Keratinocyte (primary cell): ENCODE measurements at regions not wholly inside any gene's neighbourhood (a gene's known extent, or its start where the extent isn't known, plus 50 kb on each side); places are given as distances from the start of the nearest gene placed in this dataset.

Experiments
- DNase-seq: peaks from one replicate; pipeline ENCODE4 v3.0.0-alpha.2; 2011; ENCODE audit warnings: low read depth, missing footprints, low spot score
- FAIRE-seq: peaks from 2 replicates; lab custom pipeline; 2011; peaks lifted over from hg19 to GRCh38; lab: Jason Lieb, UNC
- H2AFZ ChIP-seq: 2 replicates; pipeline ENCODE4 v1.6.0; 2012; ENCODE audit warnings: low read length, control low read depth, inconsistent platforms; ENCODE audit not compliant: control insufficient read depth
- H3K27ac ChIP-seq: 2 replicates; pipeline ENCODE4 v1.5.1; 2011; ENCODE audit warnings: low read length; ENCODE audit not compliant: control insufficient read depth, insufficient read depth
- H3K27me3 ChIP-seq: 3 replicates; pipeline ENCODE4 v1.6.0; 2011; ENCODE audit warnings: low read length; ENCODE audit not compliant: control insufficient read depth, insufficient read depth; ENCODE audit errors: extremely low read depth
- H3K36me3 ChIP-seq, 2 experiments: 2 replicates in 1 of 2; 3 replicates in 1 of 2; pipeline ENCODE4 v1.5.1; 2011; ENCODE audit warnings: low read length in 2 of 2, mild to moderate bottlenecking in 1 of 2; ENCODE audit not compliant: control insufficient read depth in 2 of 2, insufficient read depth in 2 of 2; ENCODE audit errors: extremely low read depth in 1 of 2
- H3K4me1 ChIP-seq: 3 replicates; pipeline ENCODE4 v1.5.1; 2011; ENCODE audit warnings: low read length; ENCODE audit not compliant: control insufficient read depth, insufficient read depth; ENCODE audit errors: extremely low read depth
- H3K4me2 ChIP-seq: 3 replicates; pipeline ENCODE4 v1.6.0; 2011; ENCODE audit warnings: low read depth, low read length; ENCODE audit not compliant: control insufficient read depth, insufficient read depth; ENCODE audit errors: extremely low read depth
- H3K4me3 ChIP-seq, 3 experiments: fragments of 200-600 bp in 1 of 3; sonication (generic) in 1 of 3; 2 replicates in 2 of 3; 3 replicates in 1 of 3; pipeline ENCODE4 v1.5.1; 2011 to 2016; ENCODE audit warnings: low read length in 3 of 3, mild to moderate bottlenecking in 3 of 3, control low read depth in 2 of 3, inconsistent platforms in 1 of 3, low read depth in 1 of 3, mixed read lengths in 1 of 3, mixed run types in 1 of 3, moderate library complexity in 1 of 3; ENCODE audit not compliant: control insufficient read depth in 2 of 3, insufficient read depth in 2 of 3; ENCODE audit errors: extremely low read depth in 1 of 3
- H3K79me2 ChIP-seq: 2 replicates; pipeline ENCODE4 v1.6.0; 2012; ENCODE audit warnings: low read length; ENCODE audit not compliant: control insufficient read depth, insufficient read depth
- H3K9ac ChIP-seq: 3 replicates; pipeline ENCODE4 v1.6.0; 2011; ENCODE audit warnings: low read length; ENCODE audit not compliant: control insufficient read depth, insufficient read depth; ENCODE audit errors: extremely low read depth
- H3K9me1 ChIP-seq: 3 replicates; pipeline ENCODE4 v1.6.0; 2011; ENCODE audit warnings: low read length; ENCODE audit not compliant: control insufficient read depth, insufficient read depth; ENCODE audit errors: extremely low read depth
- H3K9me3 ChIP-seq: 2 replicates; pipeline ENCODE4 v1.5.1; 2012; ENCODE audit warnings: low read depth, low read length; ENCODE audit not compliant: control insufficient read depth
- H4K20me1 ChIP-seq: 3 replicates; pipeline ENCODE4 v1.6.0; 2011; ENCODE audit warnings: low read length; ENCODE audit not compliant: control insufficient read depth, insufficient read depth; ENCODE audit errors: extremely low read depth
- EZH2 ChIP-seq: IDR thresholded peaks from one replicate; pipeline ENCODE4 v1.6.1; 2012; ENCODE audit warnings: inconsistent platforms, mild to moderate bottlenecking, low read length, moderate library complexity
- dilution Hi-C: fragments of 300-500 bp; cut with MboI; formaldehyde crosslinking; loops from one replicate; pipeline ENCODE4 v1.7.0; 2020; ENCODE audit warnings: low sequenced_read_pairs; ENCODE audit not compliant: extremely low pct_ligation_motif_present
- TF ChIP-seq, protein P1 (sequence below), 3 experiments: IDR thresholded peaks in 1 of 3; conservative IDR thresholded peaks in 1 of 3; optimal IDR thresholded peaks in 1 of 3; 2 replicates in 2 of 3; 3 replicates in 1 of 3; pipeline versions ENCODE3 to v1.5.1; 2011; ENCODE audit warnings: low read length in 3 of 3, mild to moderate bottlenecking in 3 of 3, moderate library complexity in 2 of 3, control low read depth in 1 of 3, inconsistent platforms in 1 of 3; ENCODE audit not compliant: insufficient read depth in 2 of 3; ENCODE audit errors: extremely low read depth in 1 of 3

DNA sequence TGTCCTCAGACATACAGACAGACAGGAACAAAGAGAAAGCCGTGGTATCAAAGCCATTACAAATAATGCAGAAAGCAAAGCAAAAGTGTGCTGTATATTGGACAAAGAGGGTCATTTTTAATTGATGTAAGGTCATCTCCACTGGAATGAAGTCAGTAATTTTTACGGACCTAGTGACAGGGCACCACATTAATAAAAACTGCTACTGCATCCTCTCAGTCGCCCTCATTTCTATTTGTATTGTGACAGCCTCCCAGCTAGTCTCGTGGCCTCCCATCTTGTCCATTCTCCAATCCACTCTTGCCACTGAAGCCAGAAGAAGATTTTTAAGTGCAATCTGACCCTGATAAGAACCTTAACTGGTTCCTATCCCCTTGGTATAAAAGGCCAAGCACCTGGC lies 132.4 kb downstream of the NUAK1 start:
- DNase-seq (no peak), FAIRE-seq (no peak)
- dilution Hi-C loops, result no loop called here
- Histone ChIP-seq H3K36me3 (no peaks in the 10 kb centered on the region), H3K79me2 (no peaks in the 10 kb centered on the region), H3K4me3 (no peak overlapping the region), H3K4me1 (no peaks in the 10 kb centered on the region), H3K27ac (no peak overlapping the region), H3K9me3 (no peaks in the 10 kb centered on the region), H3K9me1 (no peaks in the 10 kb centered on the region), H3K9ac (no peak overlapping the region), H3K27me3 (no peaks in the 10 kb centered on the region), H3K4me2 (no peak overlapping the region), H2AFZ (no peak overlapping the region), H4K20me1 (no peaks in the 10 kb centered on the region)
- TF ChIP-seq EZH2, result no peak
- TF ChIP-seq, protein P1, sequence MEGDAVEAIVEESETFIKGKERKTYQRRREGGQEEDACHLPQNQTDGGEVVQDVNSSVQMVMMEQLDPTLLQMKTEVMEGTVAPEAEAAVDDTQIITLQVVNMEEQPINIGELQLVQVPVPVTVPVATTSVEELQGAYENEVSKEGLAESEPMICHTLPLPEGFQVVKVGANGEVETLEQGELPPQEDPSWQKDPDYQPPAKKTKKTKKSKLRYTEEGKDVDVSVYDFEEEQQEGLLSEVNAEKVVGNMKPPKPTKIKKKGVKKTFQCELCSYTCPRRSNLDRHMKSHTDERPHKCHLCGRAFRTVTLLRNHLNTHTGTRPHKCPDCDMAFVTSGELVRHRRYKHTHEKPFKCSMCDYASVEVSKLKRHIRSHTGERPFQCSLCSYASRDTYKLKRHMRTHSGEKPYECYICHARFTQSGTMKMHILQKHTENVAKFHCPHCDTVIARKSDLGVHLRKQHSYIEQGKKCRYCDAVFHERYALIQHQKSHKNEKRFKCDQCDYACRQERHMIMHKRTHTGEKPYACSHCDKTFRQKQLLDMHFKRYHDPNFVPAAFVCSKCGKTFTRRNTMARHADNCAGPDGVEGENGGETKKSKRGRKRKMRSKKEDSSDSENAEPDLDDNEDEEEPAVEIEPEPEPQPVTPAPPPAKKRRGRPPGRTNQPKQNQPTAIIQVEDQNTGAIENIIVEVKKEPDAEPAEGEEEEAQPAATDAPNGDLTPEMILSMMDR (optimal IDR thresholded peaks at IDR 0.05 in 1 of 3, IDR thresholded peaks at IDR 0.05 in 1 of 3, conservative IDR thresholded peaks at IDR 0.05 in 1 of 3; ENCODE audit: extremely low read depth in 1 of 3, insufficient read depth in 2 of 3, low read length in 3 of 3), result no peak

DNA sequence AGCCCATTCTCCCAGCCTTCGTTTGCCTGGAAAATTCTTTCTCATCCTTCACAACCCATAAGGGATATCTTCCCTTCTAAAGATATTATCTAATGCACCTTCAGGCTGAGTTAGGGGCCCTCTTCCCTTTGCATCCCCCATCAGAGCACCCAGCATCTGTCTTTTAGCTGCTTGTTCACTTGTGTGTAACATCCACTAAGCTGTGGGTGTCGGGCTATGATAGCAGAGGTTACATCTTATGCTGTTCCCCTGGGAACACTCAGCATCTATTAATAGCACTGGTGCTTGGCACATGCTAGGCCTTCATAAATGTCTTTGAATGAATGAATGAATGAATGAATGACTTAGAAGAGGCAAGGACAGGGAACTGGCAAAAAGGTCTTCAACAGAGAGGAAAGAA lies 131.8 kb downstream of the NUAK1 start:
- no peaks in the 10 kb centered on the region for H3K9me3 ChIP-seq
- no peak for TF ChIP-seq EZH2
- TF ChIP-seq, protein P1 (optimal IDR thresholded peaks at IDR 0.05 in 1 of 3, IDR thresholded peaks at IDR 0.05 in 1 of 3, conservative IDR thresholded peaks at IDR 0.05 in 1 of 3; ENCODE audit: extremely low read depth in 1 of 3, insufficient read depth in 2 of 3, low read length in 3 of 3), result no peak
- no peaks in the 10 kb centered on the region for H3K79me2 ChIP-seq
- H3K4me3 ChIP-seq, result no peak overlapping the region
- no peaks in the 10 kb centered on the region for H4K20me1 ChIP-seq
- H3K4me1 ChIP-seq, result no peaks in the 10 kb centered on the region
- FAIRE-seq (no peak), DNase-seq (no peak)
- H3K27me3 ChIP-seq, result no peaks in the 10 kb centered on the region
- H3K9ac ChIP-seq, result no peak overlapping the region
- H3K27ac ChIP-seq, result no peak overlapping the region
- dilution Hi-C loops, result no loop called here
- H2AFZ ChIP-seq, result no peak overlapping the region
- H3K36me3 ChIP-seq, result no peaks in the 10 kb centered on the region
- no peaks in the 10 kb centered on the region for H3K9me1 ChIP-seq
- no peak overlapping the region for H3K4me2 ChIP-seq
